ENCODE measurements at regions not wholly inside any gene's neighbourhood (a gene's known extent, or its start where the extent isn't known, plus 50 kb on each side); places are given as distances from the start of the nearest gene placed in this dataset.
"Not testable (repeated sequence)": the region's sequence is repeated elsewhere in the genome, so short reads cannot be mapped to it uniquely, and the experiment has no call there.

- no peak for DNase-seq
Measured at GRCh38 chr6:153526479-153526878, 395.4 kb upstream of the RGS17 start.

DNA sequence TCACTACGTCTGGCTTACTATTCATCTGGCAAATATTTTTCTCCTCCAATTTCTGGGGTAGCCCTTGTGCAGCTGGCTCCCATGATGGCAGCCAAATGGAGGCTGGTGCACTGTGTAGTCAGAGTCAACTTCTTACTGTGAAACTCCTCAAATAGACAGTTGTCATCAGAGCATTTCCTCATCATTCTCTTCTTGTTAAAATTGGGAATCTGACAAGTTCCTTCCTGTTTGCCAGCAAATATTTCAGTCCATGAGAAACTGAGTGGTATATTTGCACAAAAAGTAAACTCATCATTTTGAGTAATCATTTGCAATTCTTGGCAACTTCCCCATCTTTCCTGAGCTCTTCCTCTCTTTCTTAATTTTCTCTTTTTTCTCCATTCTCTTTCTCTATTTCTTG is 394.9 kb upstream of the RGS17 start:
- DNase-seq = no peak

GRCh38 chr6:153523390-153523789 is 392.3 kb upstream of the RGS17 start:
- DNase-seq = no peak

- DNase-seq = peak; percentile 60 to 65
Measured at GRCh38 chr6:153511896-153512496, 380.9 kb upstream of the RGS17 start.

DNA sequence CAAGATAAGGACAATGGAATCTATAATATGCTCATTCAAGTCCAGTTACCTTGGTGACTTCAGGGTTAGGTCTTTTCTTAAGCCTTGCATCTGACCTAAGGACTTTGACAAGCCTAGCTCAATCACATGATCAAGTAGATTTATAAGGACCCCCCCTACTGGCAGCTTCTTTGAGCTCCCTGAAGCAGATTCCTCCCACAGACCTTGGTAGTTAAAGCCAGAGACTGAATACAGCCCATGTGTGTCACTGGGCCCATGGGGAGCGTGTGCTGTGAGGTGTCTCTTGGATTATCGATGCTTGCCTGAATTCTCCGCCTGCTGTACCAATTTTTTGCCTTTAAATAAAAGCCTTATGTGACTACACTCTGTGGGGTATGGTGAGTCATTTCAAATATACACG is 372.7 kb upstream of the RGS17 start:
- DNase-seq = peak; percentile 5 to 19

GRCh38 chr6:153493501-153493900 is 362.4 kb upstream of the RGS17 start:
- no peak for DNase-seq

DNA sequence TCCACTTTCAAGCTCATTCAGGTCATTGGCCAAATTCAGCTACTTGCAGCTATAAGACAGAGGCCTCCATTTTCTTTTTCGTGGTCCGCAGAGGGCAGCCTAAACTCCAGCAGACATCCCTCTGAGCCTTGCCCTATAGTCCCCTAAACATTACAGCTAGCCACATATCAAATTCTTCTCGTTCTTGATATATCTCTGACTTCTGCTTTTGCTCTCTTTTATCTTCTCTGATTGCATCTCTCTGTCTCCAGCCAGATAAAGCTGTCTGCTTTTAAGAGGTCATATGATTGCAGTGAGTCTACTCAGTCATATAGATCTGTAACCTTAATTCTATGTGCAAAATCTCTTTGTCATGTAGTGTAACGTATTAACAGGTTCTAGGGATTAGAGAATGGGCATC is 358.4 kb upstream of the RGS17 start:
- DNase-seq = no peak

- no peak for DNase-seq
Measured at GRCh38 chr6:153488267-153488666, 357.2 kb upstream of the RGS17 start.

- DNase-seq = no peak
Measured at GRCh38 chr6:153485072-153485471, 354.0 kb upstream of the RGS17 start.

GRCh38 chr6:153484056-153484455 is 353.0 kb upstream of the RGS17 start:
- no peak for DNase-seq

DNA sequence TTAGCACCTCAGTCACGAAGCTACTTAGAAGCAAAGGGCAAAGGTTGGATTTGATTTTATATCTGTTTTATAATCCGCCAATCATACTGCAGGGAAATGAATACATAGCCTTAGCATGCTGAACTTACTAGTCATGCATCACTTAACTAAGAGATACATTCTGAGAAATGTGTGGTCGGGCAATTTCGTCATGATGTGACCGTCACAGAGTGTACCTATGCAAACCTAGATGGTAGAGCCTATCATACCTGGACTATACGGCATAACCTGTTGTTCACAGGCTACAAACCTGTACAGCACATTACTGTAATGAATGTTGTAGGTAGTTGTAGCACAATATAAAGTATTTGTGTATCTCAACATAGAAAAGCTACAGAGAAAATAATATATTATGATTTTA is 345.2 kb upstream of the RGS17 start:
- DNase-seq = no peak

DNA sequence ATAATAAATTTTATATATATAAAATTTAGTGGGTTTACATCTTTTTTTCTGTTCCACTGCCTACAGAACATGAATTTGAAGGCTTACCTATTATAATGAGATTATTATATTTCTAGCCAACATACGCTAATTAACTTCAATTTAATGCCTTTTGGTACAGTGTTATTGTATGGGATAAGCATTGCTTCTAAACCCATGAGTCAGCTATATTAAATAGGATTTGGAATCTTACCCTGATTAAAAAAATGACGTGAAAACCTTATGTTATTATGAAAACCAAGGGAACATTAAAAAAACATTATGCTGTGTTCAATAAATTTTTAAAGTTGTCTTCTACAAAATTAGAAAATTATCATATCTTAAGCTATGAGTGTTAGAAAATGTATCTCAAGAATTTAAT is 334.0 kb upstream of the RGS17 start:
- DNase-seq = no peak

DNA sequence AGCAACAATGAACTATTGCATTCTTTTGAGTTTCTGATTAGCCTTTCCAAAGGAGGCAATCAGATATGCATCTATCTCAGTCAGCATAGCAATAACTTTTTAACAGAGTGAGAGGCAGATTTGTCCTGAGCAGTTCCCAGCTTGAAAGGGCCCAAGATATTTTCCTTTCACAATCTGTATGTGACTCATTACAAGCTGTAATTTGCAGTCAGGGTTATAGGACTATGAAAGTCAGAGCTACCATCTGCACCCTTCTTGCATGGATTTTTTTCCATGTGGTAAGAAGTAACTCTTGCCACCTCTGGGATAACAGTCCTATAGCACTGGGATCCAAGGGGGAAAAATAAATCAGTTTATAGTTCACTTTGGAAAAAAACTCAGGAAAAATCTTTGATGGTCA is 318.2 kb upstream of the RGS17 start:
- DNase-seq = no peak

- not testable (repeated sequence) for DNase-seq
Measured at GRCh38 chr6:153442749-153443148, 311.7 kb upstream of the RGS17 start.

DNA sequence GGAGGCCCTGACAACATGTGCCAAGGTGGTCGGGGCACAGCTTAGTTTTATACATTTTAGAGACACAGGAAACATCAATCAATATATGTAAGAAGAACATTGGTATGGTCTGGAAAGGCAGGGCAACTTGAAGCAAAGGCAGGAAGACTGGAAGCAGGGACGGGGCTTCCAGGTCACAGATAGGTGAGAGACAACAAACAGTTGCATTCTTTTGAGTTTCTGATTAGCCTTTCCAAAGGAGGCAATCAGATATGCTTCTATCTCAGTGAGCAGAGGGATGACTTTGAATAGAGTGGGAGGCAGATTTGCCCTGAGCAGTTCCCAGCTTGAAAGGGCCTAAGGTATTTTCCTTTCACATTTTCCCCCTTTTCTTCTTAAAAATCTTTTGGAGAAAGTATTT is 311.0 kb upstream of the RGS17 start:
- no peak for DNase-seq

DNA sequence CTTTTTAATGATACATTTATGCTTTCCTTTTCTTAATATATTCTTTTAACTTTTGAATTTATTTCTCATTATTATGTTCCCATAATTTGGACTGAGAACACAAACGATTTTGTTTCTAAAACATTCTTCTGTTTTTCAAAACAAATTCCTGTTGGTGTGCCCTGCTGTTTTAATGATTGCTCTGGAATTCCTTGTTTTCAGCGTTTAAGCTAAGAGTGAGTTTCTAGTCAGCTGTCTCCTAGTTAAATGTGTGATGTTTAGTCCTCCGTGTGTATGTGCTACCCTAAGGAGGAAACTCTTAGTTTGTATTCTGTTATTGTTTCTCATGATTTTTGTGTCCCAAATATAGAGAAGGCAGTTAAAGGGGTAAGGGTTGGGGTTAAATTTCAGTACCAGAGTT is 306.1 kb upstream of the RGS17 start:
- DNase-seq = no peak

- DNase-seq = no peak
Measured at GRCh38 chr6:153436351-153436750, 305.3 kb upstream of the RGS17 start.

- no peak for DNase-seq
Measured at GRCh38 chr6:153435787-153436186, 304.7 kb upstream of the RGS17 start.

GRCh38 chr6:153425536-153425935 is 294.5 kb upstream of the RGS17 start:
- no peak for DNase-seq

DNA sequence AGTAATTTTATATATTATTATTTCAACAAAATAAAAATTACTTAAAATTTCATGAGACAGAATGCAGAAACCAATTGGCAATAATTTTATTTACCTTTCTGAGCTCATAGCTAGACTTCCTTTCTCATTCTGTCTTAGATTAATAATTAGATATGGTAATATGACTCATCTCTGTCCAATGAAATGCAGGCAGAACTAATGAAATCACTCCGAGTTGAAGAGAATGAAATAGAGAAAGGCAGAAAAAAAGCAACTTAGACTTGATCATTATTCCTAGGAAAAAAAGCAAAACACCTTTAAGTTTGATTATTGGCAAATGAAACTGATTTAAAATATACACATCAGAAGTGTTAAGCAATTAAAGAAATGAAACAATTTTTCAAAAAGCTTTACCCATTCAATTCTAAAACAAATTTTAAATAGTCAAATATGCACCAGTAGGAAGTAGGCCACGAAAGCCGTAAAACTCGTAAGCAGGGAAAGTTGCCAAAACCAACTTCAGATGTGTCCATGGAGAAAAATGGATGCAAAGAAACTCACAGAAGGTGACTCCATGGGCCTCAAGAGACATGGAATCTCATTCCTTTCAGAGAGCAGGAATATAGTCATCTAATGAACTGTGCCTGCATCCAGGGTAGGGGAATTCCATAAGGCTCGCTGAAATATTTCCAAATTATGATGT is 293.8 kb upstream of the RGS17 start:
- no peak for DNase-seq

DNA sequence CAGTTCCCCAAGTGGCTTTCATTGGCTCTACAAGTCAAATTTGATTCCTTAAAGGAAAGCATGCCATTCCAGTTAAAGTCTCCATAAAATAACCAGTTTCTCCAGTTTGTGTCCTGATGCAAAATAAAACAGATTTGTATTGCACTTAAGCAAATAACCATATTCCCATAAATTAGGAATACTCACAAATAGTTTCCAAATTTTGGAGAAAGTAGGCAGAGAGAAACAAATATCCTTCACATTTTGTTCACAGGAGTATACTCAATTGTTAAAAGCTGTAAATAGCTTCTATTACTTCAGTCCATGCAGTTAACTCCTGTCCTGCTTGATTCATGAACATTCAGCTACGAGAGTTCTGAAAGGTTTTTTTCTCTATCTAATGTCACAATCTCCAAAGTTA is 281.4 kb upstream of the RGS17 start:
- DNase-seq = no peak

GRCh38 chr6:153411070-153411648 is 280.1 kb upstream of the RGS17 start:
- no peak for DNase-seq

GRCh38 chr6:153405931-153406330 is 274.8 kb upstream of the RGS17 start:
- no peak for DNase-seq

DNA sequence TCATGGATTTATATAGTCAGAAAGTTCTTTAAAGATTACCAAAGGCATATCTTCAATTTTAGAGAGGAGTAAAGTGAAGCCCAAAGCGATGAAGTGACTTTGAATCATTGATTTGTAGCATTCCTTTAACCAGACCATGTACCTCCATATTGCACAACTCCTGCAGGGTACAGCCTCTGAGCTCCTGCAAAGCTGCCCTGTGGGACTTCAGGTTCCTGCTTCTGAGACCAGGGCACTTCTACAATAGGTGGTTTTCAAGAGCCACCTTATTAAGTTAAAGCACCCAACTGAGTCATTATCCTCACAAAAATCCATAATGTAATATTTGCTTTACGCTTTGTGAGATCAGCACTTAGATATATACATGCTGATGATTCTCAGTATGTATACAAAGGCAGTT is 270.7 kb upstream of the RGS17 start:
- no peak for DNase-seq

GRCh38 chr6:153392156-153392555 is 261.1 kb upstream of the RGS17 start:
- no peak for DNase-seq
